ENCODE measurements at regions not wholly inside any gene's neighbourhood (a gene's known extent, or its start where the extent isn't known, plus 50 kb on each side); places are given as distances from the start of the nearest gene placed in this dataset.

- Histone ChIP-seq H3K36me3 (ENCODE audit: insufficient read depth) (no peaks in the 10 kb centered on the region), H2AFZ (no peak overlapping the region), H3K9me2 (ENCODE audit: insufficient read depth) (no peaks in the 10 kb centered on the region), H3K4me2 (no peak overlapping the region), H3K27ac (ENCODE audit: low read depth) (no peak overlapping the region), H3K79me2 (replicated peaks; ENCODE audit: insufficient read depth) (no peaks in the 10 kb centered on the region), H3K4me1 (ENCODE audit: insufficient read depth) (peaks cover 3% of the 10 kb centered on the region; the same call in 1 of the 2 replicates), H3F3A (replicated peaks; ENCODE audit: low read depth) (no peaks in the 10 kb centered on the region), H3K4me3 (no peak overlapping the region), H4K20me1 (replicated peaks; ENCODE audit: insufficient read depth) (no peaks in the 10 kb centered on the region), H3K27me3 (ENCODE audit: insufficient read depth) (no peaks in the 10 kb centered on the region)
- Mint-ChIP-seq H3K9me3 (peaks cover 9% of the 10 kb centered on the region; the same call in 2 of the 3 replicates), H3K4me1 (no peaks in the 10 kb centered on the region; the same call in 1 of the 3 replicates), H3K27ac (no peak overlapping the region), H3K27me3 (ENCODE audit: insufficient read depth, low read depth, poor library complexity) (peaks cover 4% of the 10 kb centered on the region), H3K4me3 (no peak overlapping the region), H3K36me3 (ENCODE audit: low read depth) (no peaks in the 10 kb centered on the region)
- ATAC-seq (no peak), DNase-seq (ENCODE audit: low spot score) (no peak)
- TF ChIP-seq EZH2phosphoT487 (IDR thresholded peaks at IDR 0.05; ENCODE audit: unreplicated experiment), result no peak
- no peak for TF ChIP-seq CTCF (conservative IDR thresholded peaks at IDR 0.05; ENCODE audit: low read depth in 2 of 2)
- no peak for TF ChIP-seq CREB1 (CRISPR knock-in tag; IDR thresholded peaks at IDR 0.05; ENCODE audit: low read depth)
- TF ChIP-seq EZH2 (IDR thresholded peaks at IDR 0.05; ENCODE audit: low read depth, unreplicated experiment), result no peak
- TF ChIP-seq ZNF331 (CRISPR knock-in tag; IDR thresholded peaks at IDR 0.05; ENCODE audit: low read depth), result no peak
- TF ChIP-seq JUNB (IDR thresholded peaks at IDR 0.05; ENCODE audit: unreplicated experiment), result no peak
- TF ChIP-seq, protein P1, sequence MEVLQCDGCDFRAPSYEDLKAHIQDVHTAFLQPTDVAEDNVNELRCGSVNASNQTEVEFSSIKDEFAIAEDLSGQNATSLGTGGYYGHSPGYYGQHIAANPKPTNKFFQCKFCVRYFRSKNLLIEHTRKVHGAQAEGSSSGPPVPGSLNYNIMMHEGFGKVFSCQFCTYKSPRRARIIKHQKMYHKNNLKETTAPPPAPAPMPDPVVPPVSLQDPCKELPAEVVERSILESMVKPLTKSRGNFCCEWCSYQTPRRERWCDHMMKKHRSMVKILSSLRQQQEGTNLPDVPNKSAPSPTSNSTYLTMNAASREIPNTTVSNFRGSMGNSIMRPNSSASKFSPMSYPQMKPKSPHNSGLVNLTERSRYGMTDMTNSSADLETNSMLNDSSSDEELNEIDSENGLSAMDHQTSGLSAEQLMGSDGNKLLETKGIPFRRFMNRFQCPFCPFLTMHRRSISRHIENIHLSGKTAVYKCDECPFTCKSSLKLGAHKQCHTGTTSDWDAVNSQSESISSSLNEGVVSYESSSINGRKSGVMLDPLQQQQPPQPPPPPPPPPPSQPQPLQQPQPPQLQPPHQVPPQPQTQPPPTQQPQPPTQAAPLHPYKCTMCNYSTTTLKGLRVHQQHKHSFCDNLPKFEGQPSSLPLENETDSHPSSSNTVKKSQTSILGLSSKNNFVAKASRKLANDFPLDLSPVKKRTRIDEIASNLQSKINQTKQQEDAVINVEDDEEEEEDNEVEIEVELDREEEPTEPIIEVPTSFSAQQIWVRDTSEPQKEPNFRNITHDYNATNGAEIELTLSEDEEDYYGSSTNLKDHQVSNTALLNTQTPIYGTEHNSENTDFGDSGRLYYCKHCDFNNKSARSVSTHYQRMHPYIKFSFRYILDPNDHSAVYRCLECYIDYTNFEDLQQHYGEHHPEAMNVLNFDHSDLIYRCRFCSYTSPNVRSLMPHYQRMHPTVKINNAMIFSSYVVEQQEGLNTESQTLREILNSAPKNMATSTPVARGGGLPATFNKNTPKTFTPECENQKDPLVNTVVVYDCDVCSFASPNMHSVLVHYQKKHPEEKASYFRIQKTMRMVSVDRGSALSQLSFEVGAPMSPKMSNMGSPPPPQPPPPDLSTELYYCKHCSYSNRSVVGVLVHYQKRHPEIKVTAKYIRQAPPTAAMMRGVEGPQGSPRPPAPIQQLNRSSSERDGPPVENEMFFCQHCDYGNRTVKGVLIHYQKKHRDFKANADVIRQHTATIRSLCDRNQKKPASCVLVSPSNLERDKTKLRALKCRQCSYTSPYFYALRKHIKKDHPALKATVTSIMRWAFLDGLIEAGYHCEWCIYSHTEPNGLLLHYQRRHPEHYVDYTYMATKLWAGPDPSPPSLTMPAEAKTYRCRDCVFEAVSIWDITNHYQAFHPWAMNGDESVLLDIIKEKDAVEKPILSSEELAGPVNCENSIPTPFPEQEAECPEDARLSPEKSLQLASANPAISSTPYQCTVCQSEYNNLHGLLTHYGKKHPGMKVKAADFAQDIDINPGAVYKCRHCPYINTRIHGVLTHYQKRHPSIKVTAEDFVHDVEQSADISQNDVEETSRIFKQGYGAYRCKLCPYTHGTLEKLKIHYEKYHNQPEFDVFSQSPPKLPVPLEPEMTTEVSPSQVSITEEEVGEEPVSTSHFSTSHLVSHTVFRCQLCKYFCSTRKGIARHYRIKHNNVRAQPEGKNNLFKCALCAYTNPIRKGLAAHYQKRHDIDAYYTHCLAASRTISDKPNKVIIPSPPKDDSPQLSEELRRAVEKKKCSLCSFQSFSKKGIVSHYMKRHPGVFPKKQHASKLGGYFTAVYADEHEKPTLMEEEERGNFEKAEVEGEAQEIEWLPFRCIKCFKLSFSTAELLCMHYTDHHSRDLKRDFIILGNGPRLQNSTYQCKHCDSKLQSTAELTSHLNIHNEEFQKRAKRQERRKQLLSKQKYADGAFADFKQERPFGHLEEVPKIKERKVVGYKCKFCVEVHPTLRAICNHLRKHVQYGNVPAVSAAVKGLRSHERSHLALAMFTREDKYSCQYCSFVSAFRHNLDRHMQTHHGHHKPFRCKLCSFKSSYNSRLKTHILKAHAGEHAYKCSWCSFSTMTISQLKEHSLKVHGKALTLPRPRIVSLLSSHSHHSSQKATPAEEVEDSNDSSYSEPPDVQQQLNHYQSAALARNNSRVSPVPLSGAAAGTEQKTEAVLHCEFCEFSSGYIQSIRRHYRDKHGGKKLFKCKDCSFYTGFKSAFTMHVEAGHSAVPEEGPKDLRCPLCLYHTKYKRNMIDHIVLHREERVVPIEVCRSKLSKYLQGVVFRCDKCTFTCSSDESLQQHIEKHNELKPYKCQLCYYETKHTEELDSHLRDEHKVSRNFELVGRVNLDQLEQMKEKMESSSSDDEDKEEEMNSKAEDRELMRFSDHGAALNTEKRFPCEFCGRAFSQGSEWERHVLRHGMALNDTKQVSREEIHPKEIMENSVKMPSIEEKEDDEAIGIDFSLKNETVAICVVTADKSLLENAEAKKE (CRISPR knock-in tag; IDR thresholded peaks at IDR 0.05), result no peak
- no peak for TF ChIP-seq REST (IDR thresholded peaks at IDR 0.05; ENCODE audit: unreplicated experiment)
- no peak for TF ChIP-seq ZNF114 (CRISPR knock-in tag; IDR thresholded peaks at IDR 0.05)
Observed at GRCh38 chr6:14058735-14059134, 58.8 kb upstream of the CD83 start.
